ENCODE measurements at regions not wholly inside any gene's neighbourhood (a gene's known extent, or its start where the extent isn't known, plus 50 kb on each side); places are given as distances from the start of the nearest gene placed in this dataset.
"Not testable (repeated sequence)": the region's sequence is repeated elsewhere in the genome, so short reads cannot be mapped to it uniquely, and the experiment has no call there.

DNA sequence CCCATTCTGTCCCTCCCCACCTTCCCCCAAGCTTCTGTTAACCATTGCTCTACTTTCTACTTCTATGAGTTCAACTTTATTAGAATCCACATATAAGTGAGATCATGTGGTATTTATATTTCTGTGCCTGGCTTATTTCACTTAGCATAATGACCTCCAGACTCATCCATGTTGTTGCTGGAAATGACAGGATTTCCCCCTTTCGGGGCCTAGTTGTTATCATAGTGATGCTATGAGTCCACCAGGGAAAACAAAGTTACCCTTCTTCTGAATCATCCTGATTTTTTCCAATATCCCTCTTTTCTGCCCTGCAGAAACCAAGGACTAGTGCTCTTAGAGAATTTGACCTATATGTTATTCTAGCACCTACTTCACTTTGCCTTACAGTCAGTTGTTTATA lies 53.2 kb upstream of the TERB2 start:
- H3K9ac ChIP-seq (ENCODE audit: low read depth, low read length); ATAC-seq (ENCODE audit: low read depth); BruUV-seq (replicated peaks); H3K23ac ChIP-seq (ENCODE audit: low read depth, low read length); H2BK120ac ChIP-seq (ENCODE audit: low read depth, low read length); H4K91ac ChIP-seq (ENCODE audit: insufficient read depth, low read depth, low read length); intact Hi-C loops (cut with micrococcal nuclease); H3K4ac ChIP-seq (ENCODE audit: low read depth, low read length); CTCF ChIA-PET; H3K4me3 ChIP-seq (ENCODE audit: insufficient read depth, low read depth, low read length); H3K14ac ChIP-seq (replicated peaks; ENCODE audit: low read depth, low read length); H4K5ac ChIP-seq (ENCODE audit: low read depth, low read length); H3K18ac ChIP-seq (ENCODE audit: low read depth, low read length); H4K8ac ChIP-seq (ENCODE audit: low read depth in 2 of 2, low read length in 2 of 2); dilution Hi-C loops (cut with HindIII; ENCODE audit: low sequenced_read_pairs, unreplicated experiment); H3K9me1 ChIP-seq (ENCODE audit: insufficient read depth, low read length); H3K27ac ChIP-seq (ENCODE audit: insufficient read depth, low read length); H3K36me3 ChIP-seq (ENCODE audit: control insufficient read depth, insufficient read depth, low read length); H2BK15ac ChIP-seq (ENCODE audit: low read depth, low read length); H3K79me1 ChIP-seq (ENCODE audit: low read depth in 1 of 2, low read length in 2 of 2); H2AK5ac ChIP-seq (ENCODE audit: low read depth, low read length); H2BK5ac ChIP-seq (ENCODE audit: low read depth, low read length, poor library complexity, severe bottlenecking); H3K4me1 ChIP-seq (ENCODE audit: control insufficient read depth, insufficient read depth, low read length); H3K27me3 ChIP-seq (ENCODE audit: control insufficient read depth, insufficient read depth, low read length); H2AFZ ChIP-seq (replicated peaks; ENCODE audit: low read length, poor library complexity); H3K9me3 ChIP-seq (ENCODE audit: control insufficient read depth, insufficient read depth, low read length); in situ Hi-C loops (cut with MboI; ENCODE audit: low sequenced_read_pairs); POLR2A ChIA-PET (ENCODE audit: unreplicated experiment); H3K4me2 ChIP-seq (ENCODE audit: low read depth, low read length); H4K20me1 ChIP-seq (ENCODE audit: insufficient read depth, low read length); H2BK20ac ChIP-seq (ENCODE audit: low read depth, low read length); H2AK9ac ChIP-seq (replicated peaks; ENCODE audit: low read depth, low read length, poor library complexity); H3K56ac ChIP-seq (ENCODE audit: extremely low read depth, insufficient read depth, low read length): not testable (repeated sequence)
- DNase-seq, result peak; percentile 19
- WGBS, 2 experiments (ENCODE audit: extremely low coverage in 2 of 2, insufficient read length in 1 of 2), result 20% methylated on average over 1 of the region's 1 CpG; no CpG with 5 or more reads in 1 of the 2 experiments

GRCh38 chr15:44904651-44905340 lies 51.7 kb upstream of the TERB2 start:
- H2BK120ac ChIP-seq (ENCODE audit: low read depth, low read length); H3K56ac ChIP-seq (ENCODE audit: extremely low read depth, insufficient read depth, low read length); H3K14ac ChIP-seq (replicated peaks; ENCODE audit: low read depth, low read length); H3K4me2 ChIP-seq (ENCODE audit: low read depth, low read length); H3K4me1 ChIP-seq (ENCODE audit: control insufficient read depth, insufficient read depth, low read length); H3K9me3 ChIP-seq (ENCODE audit: control insufficient read depth, insufficient read depth, low read length); in situ Hi-C loops (cut with MboI; ENCODE audit: low sequenced_read_pairs); H3K9me1 ChIP-seq (ENCODE audit: insufficient read depth, low read length); H2AK9ac ChIP-seq (replicated peaks; ENCODE audit: low read depth, low read length, poor library complexity); POLR2A ChIA-PET (ENCODE audit: unreplicated experiment); H4K5ac ChIP-seq (ENCODE audit: low read depth, low read length); H2AFZ ChIP-seq (replicated peaks; ENCODE audit: low read length, poor library complexity); H3K23ac ChIP-seq (ENCODE audit: low read depth, low read length); H4K8ac ChIP-seq (ENCODE audit: low read depth in 2 of 2, low read length in 2 of 2); BruUV-seq (replicated peaks); H2BK20ac ChIP-seq (ENCODE audit: low read depth, low read length); CTCF ChIA-PET; ATAC-seq (ENCODE audit: low read depth); H2BK5ac ChIP-seq (ENCODE audit: low read depth, low read length, poor library complexity, severe bottlenecking); H3K9ac ChIP-seq (ENCODE audit: low read depth, low read length); intact Hi-C loops (cut with micrococcal nuclease); H2BK15ac ChIP-seq (ENCODE audit: low read depth, low read length); dilution Hi-C loops (cut with HindIII; ENCODE audit: low sequenced_read_pairs, unreplicated experiment); H3K27ac ChIP-seq (ENCODE audit: insufficient read depth, low read length); H3K4ac ChIP-seq (ENCODE audit: low read depth, low read length); H3K4me3 ChIP-seq (ENCODE audit: insufficient read depth, low read depth, low read length); H3K18ac ChIP-seq (ENCODE audit: low read depth, low read length); H3K36me3 ChIP-seq (ENCODE audit: control insufficient read depth, insufficient read depth, low read length); H2AK5ac ChIP-seq (ENCODE audit: low read depth, low read length); H3K27me3 ChIP-seq (ENCODE audit: control insufficient read depth, insufficient read depth, low read length); DNase-seq; H4K91ac ChIP-seq (ENCODE audit: insufficient read depth, low read depth, low read length); H3K79me1 ChIP-seq (ENCODE audit: low read depth in 1 of 2, low read length in 2 of 2); H4K20me1 ChIP-seq (ENCODE audit: insufficient read depth, low read length): not testable (repeated sequence)
- no CpG with 5 or more reads among the region's 6 CpGs for WGBS, 2 experiments (ENCODE audit: extremely low coverage in 2 of 2, insufficient read length in 1 of 2)
